Stimulated activated CD4-positive, alpha-beta T cell treated with anti-CD3 and anti-CD28 coated beads, Interleukin-2, amount 100 ng/mL, for 4 hours (primary cell): ENCODE measurements at regions not wholly inside any gene's neighbourhood (a gene's known extent, or its start where the extent isn't known, plus 50 kb on each side); places are given as distances from the start of the nearest gene placed in this dataset.

ENCODE experiments used
- DNase-seq: peaks from one replicate; pipeline ENCODE4 v3.0.0-alpha.2; 2020; ENCODE audit warnings: low read depth

DNA sequence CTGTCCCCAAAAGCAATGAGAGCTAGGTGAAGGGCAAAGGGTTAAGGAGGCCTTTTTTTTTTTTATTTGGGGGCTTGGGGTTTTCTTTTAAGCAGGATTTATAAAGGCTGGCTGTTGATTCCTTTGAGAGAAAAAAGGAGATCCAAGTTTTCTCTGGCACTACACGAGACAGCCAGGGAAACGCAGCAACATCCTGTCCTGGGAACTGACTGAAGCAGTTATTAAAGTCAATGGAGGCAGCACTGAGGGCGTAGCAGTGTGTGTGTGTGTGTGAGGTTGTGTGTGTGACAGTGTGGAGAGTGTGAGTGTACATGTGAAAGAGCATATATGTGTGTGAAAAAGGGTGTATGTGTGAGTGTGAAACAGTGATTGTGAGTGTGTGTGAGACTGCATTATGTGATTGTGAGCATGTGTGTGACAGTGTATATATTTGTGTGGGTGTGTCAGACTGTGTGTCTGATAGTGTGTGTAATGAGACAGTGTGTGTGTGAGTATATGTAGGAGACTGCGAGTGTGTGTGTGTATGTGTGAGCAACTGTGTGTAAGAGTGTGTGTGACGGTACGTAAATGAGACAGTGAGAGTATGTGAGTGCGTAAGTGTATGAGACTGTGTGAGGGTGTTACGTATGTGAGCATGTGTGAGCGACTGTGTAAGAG is 65.9 kb upstream of the TIAM1 start:
- no peak for DNase-seq

DNA sequence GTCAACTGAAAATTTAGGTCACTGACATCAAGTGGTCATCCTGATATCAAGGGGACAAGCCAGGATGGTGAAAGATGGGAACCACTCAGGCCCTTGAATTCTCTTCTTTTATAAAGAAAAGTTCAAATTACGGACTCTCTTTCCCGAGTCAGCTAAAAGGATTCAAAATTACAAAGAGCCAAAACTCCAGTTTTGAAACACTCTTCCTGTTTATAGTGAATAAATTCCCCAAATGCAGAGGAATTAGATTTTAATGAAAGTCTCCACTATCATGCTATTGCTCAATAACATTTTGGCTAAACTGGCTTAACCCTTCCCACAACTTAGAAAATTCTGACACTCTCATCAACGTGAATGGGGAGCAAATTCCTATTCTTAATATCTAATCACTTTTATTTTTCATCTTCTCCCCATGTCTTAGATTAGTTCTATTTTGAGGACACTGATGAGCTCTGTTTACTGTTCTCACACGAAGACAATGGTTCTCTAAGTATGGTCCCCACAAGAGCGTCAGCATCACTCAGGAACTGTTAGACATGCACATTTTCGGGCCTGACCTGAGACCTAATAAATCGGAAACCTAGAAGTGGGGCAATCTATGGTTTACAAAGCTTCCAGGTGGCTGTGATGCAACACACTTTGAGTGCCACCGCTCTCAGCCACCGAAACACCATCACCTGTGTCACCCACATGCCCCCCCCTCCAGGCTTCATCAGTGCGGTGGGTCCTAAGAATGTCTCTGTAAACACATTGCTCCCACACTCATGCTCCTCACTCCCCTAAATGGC is 64.4 kb upstream of the TIAM1 start:
- no peak for DNase-seq

DNA sequence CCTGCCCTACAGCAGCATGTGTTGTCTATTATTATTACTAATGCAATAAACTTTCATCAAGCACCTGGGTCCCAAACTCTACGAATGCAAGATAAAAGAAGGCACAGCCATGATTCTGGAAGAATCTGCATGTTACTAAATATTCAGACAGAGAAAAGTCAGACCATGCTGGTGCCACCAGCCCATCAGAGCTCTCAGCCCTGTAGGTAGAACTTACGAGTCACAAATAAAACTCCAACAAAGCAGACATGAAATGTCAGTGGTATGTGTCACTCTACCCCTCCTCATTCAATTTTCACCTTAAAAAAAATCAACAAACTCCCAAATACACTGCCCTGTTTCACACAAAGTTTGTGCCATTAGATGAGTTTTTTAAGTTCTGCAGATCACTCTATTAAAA is 62.4 kb upstream of the TIAM1 start:
- DNase-seq = no peak

DNA sequence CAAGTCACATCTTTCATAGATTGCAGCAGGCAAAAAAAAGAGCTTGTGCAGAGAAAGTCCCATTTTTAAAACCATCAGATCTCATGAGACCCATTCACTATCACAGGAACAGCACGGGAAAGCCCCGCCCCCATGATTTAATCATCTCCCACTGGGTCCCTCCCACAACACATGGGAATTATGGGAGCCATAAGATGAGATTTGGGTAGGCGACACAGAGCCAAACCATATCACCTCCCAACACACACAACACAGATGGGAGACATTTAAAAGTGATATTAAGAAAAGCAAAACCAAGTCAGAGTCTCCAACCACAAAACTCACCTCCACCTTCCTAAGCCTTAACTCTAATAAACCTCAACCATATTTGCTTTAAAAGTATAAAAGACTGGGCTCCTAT is 61.5 kb upstream of the TIAM1 start:
- DNase-seq = no peak

DNA sequence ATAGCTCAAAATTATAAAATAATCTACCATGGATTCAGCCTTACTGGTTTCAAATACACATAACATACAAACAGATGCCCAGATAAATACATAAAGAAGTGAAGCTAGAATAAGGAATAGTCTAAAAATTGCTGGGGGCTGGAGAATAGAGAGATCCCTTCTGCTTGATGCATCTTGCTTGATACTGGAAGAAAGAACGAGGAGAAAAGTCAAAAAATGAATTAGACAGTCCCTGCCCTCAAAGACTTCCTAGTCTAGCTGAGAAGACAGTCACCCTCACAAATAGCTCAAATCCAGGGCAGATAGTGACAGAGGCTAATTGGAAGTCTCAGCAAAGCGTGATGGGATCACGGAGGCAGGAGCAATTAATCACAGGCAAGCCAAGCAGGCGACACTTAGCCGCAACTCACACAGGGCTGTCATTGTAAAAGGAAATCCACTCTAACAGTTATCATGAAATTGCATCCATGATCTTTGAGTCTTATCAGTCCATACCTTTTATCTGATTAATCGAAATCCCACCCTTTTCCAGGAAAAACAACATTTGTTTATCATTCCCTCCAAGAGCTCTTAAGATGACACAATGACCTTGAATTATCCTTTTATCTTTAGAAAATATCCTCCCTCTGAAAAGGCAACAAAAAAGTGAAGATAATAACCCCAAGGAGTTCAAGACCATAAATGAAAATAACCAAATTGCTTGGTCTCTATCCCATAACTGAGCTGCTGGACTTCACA is 59.7 kb upstream of the TIAM1 start:
- DNase-seq = no peak

DNA sequence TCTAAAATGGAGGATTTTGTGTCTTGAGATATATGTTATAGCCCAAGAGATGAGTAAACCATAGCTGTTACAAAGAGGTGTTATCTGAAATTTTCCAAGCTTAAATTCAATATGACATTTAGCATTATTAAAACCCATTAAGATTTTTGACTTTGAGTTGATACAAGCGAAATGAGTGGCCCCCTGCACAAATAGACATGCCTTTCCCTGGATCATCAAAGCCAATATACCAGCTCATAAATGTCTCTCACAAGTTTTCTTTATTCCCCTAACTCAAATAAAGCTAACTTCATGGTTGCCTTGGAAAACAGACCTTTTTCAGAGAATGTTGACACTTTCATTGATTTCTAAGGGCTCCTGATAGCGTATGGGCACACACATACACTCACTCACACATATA is 55.5 kb upstream of the TIAM1 start:
- DNase-seq = no peak

DNA sequence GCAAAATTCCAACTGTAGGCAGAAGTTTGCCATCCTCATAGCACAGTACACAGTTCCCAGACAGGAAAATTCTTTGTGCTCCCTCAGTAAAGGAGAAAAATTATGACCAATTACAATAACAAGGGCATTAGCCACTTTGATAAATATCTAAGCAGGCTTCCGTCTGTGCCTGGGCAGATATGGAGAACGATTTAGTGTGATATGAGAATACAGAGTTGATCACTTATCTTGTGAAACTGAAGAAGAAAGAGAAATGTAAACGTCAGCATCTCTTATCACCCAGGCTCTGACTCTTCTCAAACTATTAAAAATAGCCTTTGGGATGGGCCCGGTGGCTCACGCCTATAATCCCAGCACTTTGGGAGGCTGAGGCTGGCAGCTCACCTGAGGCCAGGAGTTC is 54.5 kb upstream of the TIAM1 start:
- DNase-seq = no peak

DNA sequence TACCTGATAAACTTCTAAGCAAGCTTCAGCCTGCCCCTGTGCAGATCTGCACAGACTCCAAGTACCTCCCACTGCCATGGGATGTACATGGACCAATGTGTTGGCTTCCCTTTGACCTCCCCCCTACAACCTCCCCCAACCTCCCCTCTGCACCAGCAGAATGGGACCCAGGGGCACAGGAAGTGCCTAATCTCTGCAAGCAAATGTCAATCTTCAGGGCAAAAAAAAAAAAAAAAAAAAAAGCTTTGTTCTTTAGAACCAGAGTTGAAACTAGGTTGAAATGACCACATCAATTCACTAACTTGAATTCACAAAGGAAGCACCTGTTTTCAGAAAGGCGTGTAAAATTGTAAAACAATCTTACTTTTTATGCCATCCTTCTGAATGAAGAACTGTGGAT is 53.9 kb upstream of the TIAM1 start:
- DNase-seq = no peak

DNA sequence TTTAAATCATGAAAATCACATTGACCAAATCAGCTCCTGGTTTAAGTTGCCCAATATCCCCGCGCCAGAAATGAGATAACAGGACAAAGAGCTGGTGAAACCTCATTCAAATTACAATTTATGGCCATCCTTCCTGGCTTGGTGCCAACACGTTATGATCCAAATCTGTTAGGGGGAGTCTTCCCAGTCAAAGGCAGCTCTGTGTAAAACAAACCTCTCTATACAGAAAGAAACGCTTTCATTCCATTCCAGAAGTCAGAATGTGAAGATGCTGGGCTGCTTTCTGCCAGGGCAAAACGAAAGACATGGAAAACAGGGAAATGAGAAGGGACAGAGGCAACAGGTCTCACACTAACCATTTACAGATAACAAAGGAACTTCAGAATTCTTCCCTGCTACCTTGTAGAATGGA is 53.5 kb upstream of the TIAM1 start:
- DNase-seq = no peak

DNA sequence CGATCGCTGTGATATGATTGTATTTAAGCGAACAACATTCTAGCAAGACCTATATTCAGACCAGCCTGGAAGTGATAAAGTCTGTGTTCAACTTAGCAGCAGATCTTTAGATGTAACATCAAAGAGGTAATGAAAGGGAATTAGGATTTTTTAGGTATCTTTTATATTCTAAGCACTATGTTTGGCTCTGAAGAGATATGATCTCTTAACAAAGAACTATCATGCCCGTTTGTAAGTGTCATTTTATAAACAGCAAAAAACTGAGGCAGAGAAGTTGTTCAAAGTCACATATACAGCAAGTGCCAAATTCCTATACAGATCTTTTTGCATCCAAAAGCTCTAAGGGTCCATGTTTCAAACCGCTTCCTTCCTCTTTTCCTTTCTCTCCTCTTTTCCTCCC is 53.0 kb upstream of the TIAM1 start:
- no peak for DNase-seq

DNA sequence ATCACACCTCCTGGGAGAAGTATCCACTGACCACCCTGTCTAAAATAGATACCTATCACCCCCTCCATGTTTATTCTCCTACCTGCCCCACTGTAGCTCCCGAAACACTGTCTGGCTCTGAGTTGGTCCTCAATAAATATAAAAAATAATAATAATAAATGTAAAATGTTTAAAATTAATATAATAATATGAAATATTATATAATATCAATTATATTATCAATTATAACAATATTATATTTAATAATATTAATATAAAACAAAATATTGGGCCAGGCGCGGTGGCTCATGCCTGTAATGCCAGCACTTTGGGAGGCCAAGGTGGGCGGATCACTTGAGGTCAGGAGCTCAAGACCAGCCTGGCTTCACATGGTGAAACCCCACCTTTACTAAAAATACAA is 52.3 kb upstream of the TIAM1 start:
- DNase-seq = no peak

DNA sequence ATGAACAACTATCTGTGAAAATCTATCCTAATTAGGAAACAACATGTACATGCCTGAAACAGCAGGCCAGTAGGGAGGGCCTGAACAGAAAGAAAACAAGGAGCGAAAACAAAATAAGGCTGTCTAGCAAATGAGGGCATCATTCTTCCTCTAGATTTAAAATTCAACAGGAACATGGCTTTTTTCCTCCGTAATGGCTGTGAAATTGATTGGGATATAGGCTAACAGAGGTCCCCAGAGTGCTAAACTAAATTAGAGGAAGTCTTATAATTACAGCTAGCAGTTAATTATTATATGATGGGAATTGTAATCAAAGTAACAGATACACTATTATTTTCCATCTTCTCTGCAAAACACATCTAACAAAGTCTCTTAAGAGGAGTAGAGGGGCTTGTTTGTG is 51.7 kb upstream of the TIAM1 start:
- DNase-seq = no peak

DNA sequence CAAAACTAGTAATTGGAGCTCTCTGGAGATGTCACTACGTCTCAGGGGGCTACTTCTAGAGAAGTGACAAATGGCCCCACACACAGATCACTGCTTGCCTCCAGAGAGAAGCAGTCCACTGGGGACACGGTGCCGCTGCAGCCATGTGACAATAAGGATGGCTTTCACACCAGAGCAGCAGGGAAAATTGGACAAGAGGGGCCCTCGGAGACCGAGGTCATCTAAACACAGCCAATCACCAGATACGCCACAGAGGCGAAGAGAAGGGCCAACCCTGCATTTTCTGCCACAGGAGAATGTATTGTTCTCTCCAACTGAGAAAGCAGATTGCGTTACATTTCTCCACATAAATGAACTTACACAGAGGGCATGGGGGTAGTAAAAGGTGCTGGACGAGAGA is 51.2 kb upstream of the TIAM1 start:
- DNase-seq = no peak

DNA sequence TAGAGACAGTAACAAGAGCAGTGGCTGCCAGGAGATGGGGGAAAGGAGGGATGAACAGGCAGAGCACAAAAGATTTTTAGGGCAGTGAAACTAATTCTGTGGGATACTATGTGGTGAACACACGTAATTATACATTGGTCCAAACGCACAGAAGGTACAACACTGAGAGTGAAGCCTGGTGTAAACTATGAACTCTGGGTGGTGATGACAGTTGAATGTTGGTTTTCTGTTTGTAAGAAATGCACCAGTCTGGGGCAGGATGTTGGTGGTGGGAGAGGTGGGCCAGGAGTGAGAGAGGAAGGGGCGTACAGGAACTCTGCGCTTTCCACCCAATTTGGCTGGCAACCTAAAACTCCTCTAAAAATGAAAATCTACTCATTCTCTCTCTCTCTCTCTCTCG is 50.2 kb upstream of the TIAM1 start:
- DNase-seq = no peak
